Heart left ventricle (tissue), 16 donors: ENCODE measurements at regions not wholly inside any gene's neighbourhood (a gene's known extent, or its start where the extent isn't known, plus 50 kb on each side); places are given as distances from the start of the nearest gene placed in this dataset.
A peak's percentile ranks its signal among the peaks of the same experiment; 100 is the strongest.

Experiments used
- ATAC-seq, 4 donors: fragments of 200-7000 bp; cut with Tn5 transposase; one replicate each; pipeline ENCODE4 v1.9.1; 2020 to 2022; ENCODE audit warnings: moderate library complexity in 4 of 4, mild to moderate bottlenecking in 3 of 4, moderate number of reproducible peaks in 1 of 4
- DNase-seq, 5 donors: peaks; one replicate each; pipeline ENCODE4 v3.0.0-alpha.2; 2020
- H3K27ac ChIP-seq, 12 donors: fragments of 200-600 bp; sonication (generic) in 4 of 12; one replicate each; pipeline versions ENCODE4 v1.5.0 to v1.8.0; 2016 to 2022; ENCODE audit warnings: mild to moderate bottlenecking in 2 of 12
- H3K27me3 ChIP-seq, 9 donors: fragments of 200-600 bp; sonication (generic) in 2 of 9; one replicate each; pipeline versions ENCODE4 v1.5.1 to v1.8.0; 2016 to 2022; ENCODE audit warnings: mild to moderate bottlenecking in 3 of 9
- H3K36me3 ChIP-seq, 9 donors: fragments of 200-600 bp; sonication (generic) in 2 of 9; one replicate each; pipeline versions ENCODE4 v1.5.0 to v1.8.0; 2018 to 2022; ENCODE audit warnings: mild to moderate bottlenecking in 2 of 9
- H3K4me1 ChIP-seq, 12 donors: fragments of 200-600 bp; sonication (generic) in 4 of 12; one replicate each; pipeline versions ENCODE4 v1.5.0 to v1.8.0; 2016 to 2022; ENCODE audit warnings: mild to moderate bottlenecking in 3 of 12
- H3K4me3 ChIP-seq, 12 donors: fragments of 200-600 bp; sonication (generic) in 4 of 12; one replicate each; pipeline versions ENCODE4 v1.5.0 to v1.8.0; 2017 to 2022; ENCODE audit warnings: mild to moderate bottlenecking in 9 of 12, moderate library complexity in 4 of 12
- H3K9me3 ChIP-seq, 12 donors: fragments of 200-600 bp; sonication (generic) in 4 of 12; one replicate each; pipeline versions ENCODE4 v1.5.0 to v1.8.0; 2016 to 2022; ENCODE audit warnings: mild to moderate bottlenecking in 1 of 12
- POLR2A ChIP-seq, 2 donors: fragments of 450-650 bp; IDR thresholded peaks; one replicate each; pipeline ENCODE4 v1.6.1; 2017; ENCODE audit warnings: antibody characterized with exemption in 2 of 2, mild to moderate bottlenecking in 2 of 2, moderate library complexity in 2 of 2
- WGBS, 4 donors: extraction: QIAGEN DNeasy Blood & Tissue Kit in 2 of 4; methylation state at CpG; one replicate each; pipeline versions ENCODE4 v1.1.5 to v1.1.7; 2013 to 2018; 5-methylcytosine and 5-hydroxymethylcytosine counted together
- intact Hi-C, 10 donors: fragments of 100-400 bp; cut with DNase I; formaldehyde crosslinking; loops; one replicate each; pipeline versions ENCODE4 v1.11.1 to v1.14.2; 2022
- TF ChIP-seq, protein P1 (sequence below), 12 donors: fragments of 200-600 bp; sonication (generic) in 4 of 12; IDR thresholded peaks; one replicate each; pipeline versions ENCODE4 v1.5.0 to v1.8.0; 2018 to 2022; ENCODE audit warnings: antibody characterized with exemption in 12 of 12, mild to moderate bottlenecking in 5 of 12
- donor health status: ischemic (EF 13 %, LVEDD 7.1; RV severe dilation, severe dysfunction).
- donor health status: healthy with polysubstance abuse.
- donor health status: DM: no; HTN: yes; CAD: no.
- donor health status: DM: no; HTN: no; CAD: no.
- donor health status: ischemic (EF 25% LVEDD 6.9; RV normal size, moderate dysfunction).
- donor health status: ischemic (EF 25% LVEDD 5.7; RV mildly dilated, moderate dysfunction).
- donor health status: healthy.
- donor health status: DM: yes; HTN: yes; CAD: no.
- donor health status: ischemic (EF 35%, LVEDD 5.7; RV mildly dilated, moderate dysfunction).
- donor health status: nonischemic (EF 11% LVEDD 7.7; RV severe dilation, severe dysfunction).
- donor health status: DM: yes; HTN: yes; CAD: no.
- donor health status: PGD.
- donor health status: ischemic (EF 29% LVEDD 5.4; RV normal size, mild dysfunction).
- donor health status: nonischemic (EF 23%, LVEDD 6.1; RV moderate dilation, normal function).

GRCh38 chr1:177355575-177355974 is 184.8 kb downstream of the BRINP2 start:
- Histone ChIP-seq H3K9me3 (no peaks in the 10 kb centered on the region), H3K27me3 (peaks cover 0 to 28% (median 0%) of the 10 kb centered on the region in 9 donors), H3K36me3 (no peaks in the 10 kb centered on the region), H3K4me1 (no peaks in the 10 kb centered on the region), H3K4me3 (no peak overlapping the region), H3K27ac (no peak overlapping the region)
- TF ChIP-seq, protein P1, sequence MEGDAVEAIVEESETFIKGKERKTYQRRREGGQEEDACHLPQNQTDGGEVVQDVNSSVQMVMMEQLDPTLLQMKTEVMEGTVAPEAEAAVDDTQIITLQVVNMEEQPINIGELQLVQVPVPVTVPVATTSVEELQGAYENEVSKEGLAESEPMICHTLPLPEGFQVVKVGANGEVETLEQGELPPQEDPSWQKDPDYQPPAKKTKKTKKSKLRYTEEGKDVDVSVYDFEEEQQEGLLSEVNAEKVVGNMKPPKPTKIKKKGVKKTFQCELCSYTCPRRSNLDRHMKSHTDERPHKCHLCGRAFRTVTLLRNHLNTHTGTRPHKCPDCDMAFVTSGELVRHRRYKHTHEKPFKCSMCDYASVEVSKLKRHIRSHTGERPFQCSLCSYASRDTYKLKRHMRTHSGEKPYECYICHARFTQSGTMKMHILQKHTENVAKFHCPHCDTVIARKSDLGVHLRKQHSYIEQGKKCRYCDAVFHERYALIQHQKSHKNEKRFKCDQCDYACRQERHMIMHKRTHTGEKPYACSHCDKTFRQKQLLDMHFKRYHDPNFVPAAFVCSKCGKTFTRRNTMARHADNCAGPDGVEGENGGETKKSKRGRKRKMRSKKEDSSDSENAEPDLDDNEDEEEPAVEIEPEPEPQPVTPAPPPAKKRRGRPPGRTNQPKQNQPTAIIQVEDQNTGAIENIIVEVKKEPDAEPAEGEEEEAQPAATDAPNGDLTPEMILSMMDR (IDR thresholded peaks at IDR 0.05): peak in 11 of 12 donors; percentile 19 to 54 (median 36)
- TF ChIP-seq POLR2A (IDR thresholded peaks at IDR 0.05): no peak
- DNase-seq (no peak), ATAC-seq (peak in 2 of 4 donors; percentile 42 to 68)
- 19 to 41% (median 21%) methylated on average over 2 of the region's 2 CpGs for WGBS, 4 donors
- intact Hi-C loops: loop anchor here in 8 of 10 donors (2.0 to 10.0 kb wide), 5 partner anchors 98 to 461 kb away; no protein-coding TSS in a partner anchor

DNA sequence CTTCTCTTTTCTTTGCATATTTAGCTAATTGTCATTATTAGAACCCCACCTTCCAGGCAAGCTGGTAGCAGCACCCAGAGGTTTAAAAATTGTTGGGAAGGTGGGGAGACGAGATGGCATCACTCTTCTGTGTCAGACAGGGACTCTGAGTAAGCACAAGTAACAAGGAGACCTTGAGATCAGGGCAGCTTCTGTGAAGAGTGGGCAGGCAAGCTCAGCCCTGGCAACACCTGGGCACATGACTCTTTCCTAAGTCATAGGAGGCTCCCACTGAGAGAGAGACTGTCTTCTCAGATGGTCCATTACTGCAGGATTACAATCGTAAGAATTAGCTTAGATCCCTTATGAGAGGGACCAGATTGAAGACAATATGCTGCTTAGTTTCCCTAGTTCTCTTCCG is 183.5 kb downstream of the BRINP2 start:
- H3K4me3 ChIP-seq: no peak overlapping the region
- H3K9me3 ChIP-seq: no peaks in the 10 kb centered on the region
- H3K4me1 ChIP-seq: no peaks in the 10 kb centered on the region
- TF ChIP-seq, protein P1 (IDR thresholded peaks at IDR 0.05): no peak
- TF ChIP-seq POLR2A (IDR thresholded peaks at IDR 0.05): no peak
- H3K36me3 ChIP-seq: no peaks in the 10 kb centered on the region
- no peak for ATAC-seq
- 65 to 74% (median 65%) methylated on average over 3 of the region's 3 CpGs for WGBS, 4 donors
- peaks cover 0 to 28% (median 0%) of the 10 kb centered on the region in 9 donors for H3K27me3 ChIP-seq
- no peak for DNase-seq
- intact Hi-C loops: loop anchor here in 6 of 10 donors (2.0 to 10.0 kb wide), 4 partner anchors 97 to 459 kb away; no protein-coding TSS in a partner anchor
- H3K27ac ChIP-seq: no peak overlapping the region

DNA sequence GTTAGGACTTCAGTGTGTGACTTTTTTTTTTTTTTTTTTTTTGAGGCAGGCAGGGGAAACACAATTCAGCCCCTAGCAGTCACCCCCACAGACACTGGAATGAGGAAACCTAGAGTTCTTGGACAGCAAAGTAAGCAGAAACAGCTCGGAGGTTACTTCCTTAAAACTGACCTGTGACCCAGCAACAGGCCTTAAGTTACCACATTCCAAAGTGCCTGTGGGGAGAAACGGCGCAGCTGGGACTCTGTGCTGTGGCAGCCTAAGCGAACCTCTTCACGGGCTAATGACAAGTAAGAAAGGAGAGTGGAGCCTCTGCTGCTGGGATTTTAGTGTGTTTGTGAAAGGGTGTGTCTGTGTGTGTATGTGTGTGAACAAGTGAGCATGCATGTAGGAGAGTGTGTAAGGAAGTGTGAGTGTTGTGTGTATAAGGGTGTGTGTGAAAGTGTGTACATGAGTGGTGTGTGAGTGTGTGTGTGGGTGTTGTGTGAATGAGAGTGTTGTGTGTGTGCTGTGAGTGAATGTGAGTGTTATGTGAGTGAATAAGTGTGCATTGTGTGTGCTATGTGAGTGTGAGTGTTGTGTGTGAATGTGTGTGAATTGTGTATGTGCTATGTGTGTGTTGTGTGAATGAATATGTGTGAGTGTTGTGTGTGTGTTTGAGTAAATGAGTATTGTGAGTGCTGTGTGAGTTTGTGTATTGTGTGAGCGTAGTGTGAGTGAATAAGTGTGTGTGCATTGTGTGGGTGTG is 180.8 kb downstream of the BRINP2 start:
- H3K27ac ChIP-seq: no peak overlapping the region
- no peaks in the 10 kb centered on the region for H3K36me3 ChIP-seq
- no peak for TF ChIP-seq POLR2A (IDR thresholded peaks at IDR 0.05)
- TF ChIP-seq, protein P1 (IDR thresholded peaks at IDR 0.05): no peak
- DNase-seq (peak in 1 of 5 donors; percentile 32), ATAC-seq (peak in 1 of 4 donors; percentile 20)
- H3K9me3 ChIP-seq: no peaks in the 10 kb centered on the region
- no peaks in the 10 kb centered on the region for H3K4me1 ChIP-seq
- WGBS, 4 donors: 71 to 72% (median 72%) methylated on average over 6 of the region's 6 CpGs
- H3K27me3 ChIP-seq: peaks cover 0 to 19% (median 0%) of the 10 kb centered on the region in 9 donors
- intact Hi-C loops: loop anchor here in 4 of 10 donors (5.0 to 10.0 kb wide), 3 partner anchors 97 to 457 kb away; no protein-coding TSS in a partner anchor
- H3K4me3 ChIP-seq: no peak overlapping the region

DNA sequence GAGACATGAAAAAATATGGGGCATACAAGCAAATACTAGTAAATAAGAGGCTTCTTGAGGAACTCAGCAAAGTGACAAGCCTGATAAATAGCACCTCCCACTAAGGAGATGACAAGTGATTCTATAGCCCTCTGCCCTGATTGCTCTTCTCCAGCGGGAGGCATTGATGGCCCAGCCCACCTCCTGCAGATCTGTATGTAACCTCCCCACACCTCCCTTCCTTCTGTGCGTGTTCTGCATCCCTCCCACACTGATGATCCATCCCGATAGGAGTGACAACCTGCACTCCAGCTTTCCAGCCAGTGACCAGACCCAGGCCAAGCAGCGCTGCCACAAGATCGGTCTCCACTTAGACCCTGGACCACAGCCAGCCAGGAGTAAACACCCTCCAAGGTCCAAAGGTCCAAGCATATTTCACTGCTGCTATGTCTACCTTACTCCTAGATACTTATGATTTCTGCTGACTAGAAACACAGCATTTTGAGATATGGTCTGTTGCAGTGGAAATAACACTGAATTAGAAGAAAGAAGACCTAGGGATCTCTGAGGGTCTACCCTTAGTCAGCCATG is 176.1 kb downstream of the BRINP2 start:
- H3K27ac ChIP-seq: no peak overlapping the region
- H3K27me3 ChIP-seq: peaks cover 0 to 6% (median 0%) of the 10 kb centered on the region in 9 donors
- ATAC-seq (no peak), DNase-seq (no peak)
- no peaks in the 10 kb centered on the region for H3K36me3 ChIP-seq
- H3K4me3 ChIP-seq: no peak overlapping the region
- TF ChIP-seq, protein P1 (IDR thresholded peaks at IDR 0.05): no peak
- TF ChIP-seq POLR2A (IDR thresholded peaks at IDR 0.05): no peak
- intact Hi-C loops: loop anchor here in 1 of 10 donors (5.0 kb wide), 1 partner anchor 90 kb away; no protein-coding TSS in a partner anchor
- no peaks in the 10 kb centered on the region for H3K9me3 ChIP-seq
- WGBS, 4 donors: 72 to 82% (median 74%) methylated on average over 5 of the region's 5 CpGs
- H3K4me1 ChIP-seq: no peaks in the 10 kb centered on the region
